ENCODE measurements at regions not wholly inside any gene's neighbourhood (a gene's known extent, or its start where the extent isn't known, plus 50 kb on each side); places are given as distances from the start of the nearest gene placed in this dataset.
"Not testable (repeated sequence)": the region's sequence is repeated elsewhere in the genome, so short reads cannot be mapped to it uniquely, and the experiment has no call there.

DNA sequence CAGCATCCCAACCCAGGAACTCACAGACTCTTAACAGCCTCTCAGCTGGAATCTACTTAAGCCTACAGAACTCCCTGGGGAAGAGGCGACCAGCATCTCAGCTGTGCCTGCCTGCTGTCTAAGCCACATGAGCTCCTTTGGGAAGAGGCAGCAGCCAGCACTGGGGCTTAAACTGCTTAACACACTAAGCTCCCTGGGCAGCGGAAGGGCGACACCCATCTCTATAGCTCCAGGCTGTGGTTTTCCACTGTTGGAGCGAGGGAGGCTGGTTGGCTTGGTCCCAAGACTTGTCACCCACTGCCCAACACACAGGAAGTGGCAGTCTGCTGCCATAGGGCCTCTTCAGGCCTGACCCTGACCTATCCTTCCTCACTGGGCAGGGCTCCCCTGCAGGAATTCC, 1544.1 kb upstream of the ADGRL3 start:
- Mint-ChIP-seq H3K36me3 (peaks cover 2% of the 10 kb centered on the region), H3K27me3 (ENCODE audit: low read depth) (no peaks in the 10 kb centered on the region), H3K27ac (no peak overlapping the region), H3K9me3 (peaks cover 62% of the 10 kb centered on the region), H3K4me1 (no peaks in the 10 kb centered on the region), H3K4me3 (no peak overlapping the region)
- no peak for DNase-seq (ENCODE audit: low spot score in 2 of 2, unreplicated experiment in 2 of 2)
- TF ChIP-seq, protein P1, sequence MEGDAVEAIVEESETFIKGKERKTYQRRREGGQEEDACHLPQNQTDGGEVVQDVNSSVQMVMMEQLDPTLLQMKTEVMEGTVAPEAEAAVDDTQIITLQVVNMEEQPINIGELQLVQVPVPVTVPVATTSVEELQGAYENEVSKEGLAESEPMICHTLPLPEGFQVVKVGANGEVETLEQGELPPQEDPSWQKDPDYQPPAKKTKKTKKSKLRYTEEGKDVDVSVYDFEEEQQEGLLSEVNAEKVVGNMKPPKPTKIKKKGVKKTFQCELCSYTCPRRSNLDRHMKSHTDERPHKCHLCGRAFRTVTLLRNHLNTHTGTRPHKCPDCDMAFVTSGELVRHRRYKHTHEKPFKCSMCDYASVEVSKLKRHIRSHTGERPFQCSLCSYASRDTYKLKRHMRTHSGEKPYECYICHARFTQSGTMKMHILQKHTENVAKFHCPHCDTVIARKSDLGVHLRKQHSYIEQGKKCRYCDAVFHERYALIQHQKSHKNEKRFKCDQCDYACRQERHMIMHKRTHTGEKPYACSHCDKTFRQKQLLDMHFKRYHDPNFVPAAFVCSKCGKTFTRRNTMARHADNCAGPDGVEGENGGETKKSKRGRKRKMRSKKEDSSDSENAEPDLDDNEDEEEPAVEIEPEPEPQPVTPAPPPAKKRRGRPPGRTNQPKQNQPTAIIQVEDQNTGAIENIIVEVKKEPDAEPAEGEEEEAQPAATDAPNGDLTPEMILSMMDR (IDR thresholded peaks at IDR 0.05; ENCODE audit: unreplicated experiment), result no peak

GRCh38 chr4:59664771-59665170, 1535.4 kb upstream of the ADGRL3 start:
- TF ChIP-seq, protein P1 (IDR thresholded peaks at IDR 0.05; ENCODE audit: unreplicated experiment), result no peak
- Mint-ChIP-seq H3K27me3 (ENCODE audit: low read depth) (no peaks in the 10 kb centered on the region), H3K4me3 (no peak overlapping the region), H3K9me3 (peaks cover 21% of the 10 kb centered on the region), H3K27ac (no peak overlapping the region), H3K4me1 (no peaks in the 10 kb centered on the region), H3K36me3 (peaks cover 2% of the 10 kb centered on the region)
- no peak for DNase-seq (ENCODE audit: low spot score in 2 of 2, unreplicated experiment in 2 of 2)

GRCh38 chr4:59666645-59667044, 1533.5 kb upstream of the ADGRL3 start:
- TF ChIP-seq, protein P1 (IDR thresholded peaks at IDR 0.05; ENCODE audit: unreplicated experiment), result no peak
- no peak for DNase-seq (ENCODE audit: low spot score in 2 of 2, unreplicated experiment in 2 of 2)
- peaks cover 4% of the 10 kb centered on the region for H3K9me3 Mint-ChIP-seq
- no peaks in the 10 kb centered on the region for H3K27me3 Mint-ChIP-seq (ENCODE audit: low read depth)
- no peak overlapping the region for H3K4me3 Mint-ChIP-seq
- H3K36me3 Mint-ChIP-seq, result peaks cover 2% of the 10 kb centered on the region
- no peak overlapping the region for H3K27ac Mint-ChIP-seq
- peaks cover 2% of the 10 kb centered on the region for H3K4me1 Mint-ChIP-seq

DNA sequence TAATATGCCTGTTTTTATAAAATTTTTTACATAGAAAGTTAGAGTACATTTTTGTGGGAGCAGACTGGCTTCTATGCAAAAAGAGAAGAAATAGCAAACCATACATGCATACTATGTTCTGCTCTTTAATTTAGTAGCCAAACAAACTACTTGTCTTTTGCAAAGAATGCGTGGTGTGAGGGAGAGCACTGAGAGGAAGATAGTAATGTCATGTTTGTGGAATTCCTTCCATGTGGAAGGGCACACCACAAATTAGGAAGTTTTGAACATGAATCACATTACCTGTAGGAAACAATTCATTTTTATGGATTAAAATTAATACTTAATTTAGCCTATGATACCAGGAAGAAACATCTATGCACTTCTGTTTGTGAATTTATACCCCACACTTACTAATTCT, 1529.1 kb upstream of the ADGRL3 start:
- TF ChIP-seq, protein P1 (IDR thresholded peaks at IDR 0.05; ENCODE audit: unreplicated experiment), result no peak
- Mint-ChIP-seq H3K36me3 (no peaks in the 10 kb centered on the region), H3K27ac (no peak overlapping the region), H3K9me3 (no peaks in the 10 kb centered on the region), H3K4me1 (peaks cover 2% of the 10 kb centered on the region), H3K27me3 (ENCODE audit: low read depth) (no peaks in the 10 kb centered on the region), H3K4me3 (no peak overlapping the region)
- no peak for DNase-seq (ENCODE audit: low spot score in 2 of 2, unreplicated experiment in 2 of 2)

DNA sequence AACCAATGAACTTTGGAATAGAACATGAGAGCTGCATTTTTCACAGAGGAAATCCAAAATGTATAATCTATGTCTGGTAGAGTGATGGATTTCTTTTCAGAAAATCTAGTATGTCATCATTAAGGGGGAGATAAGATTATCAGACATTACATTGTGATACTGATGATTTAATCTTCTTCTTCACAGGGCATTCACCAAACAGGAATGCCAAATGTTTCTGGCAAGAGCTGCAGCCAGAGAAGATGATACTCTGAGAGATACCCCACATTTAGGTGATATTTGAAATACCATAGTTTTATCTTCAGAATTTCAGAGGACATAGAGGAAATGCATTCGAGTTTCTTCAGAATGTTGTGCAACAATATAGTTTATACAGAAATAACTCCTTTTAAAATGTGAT, 1523.7 kb upstream of the ADGRL3 start:
- no peak overlapping the region for H3K27ac Mint-ChIP-seq

DNA sequence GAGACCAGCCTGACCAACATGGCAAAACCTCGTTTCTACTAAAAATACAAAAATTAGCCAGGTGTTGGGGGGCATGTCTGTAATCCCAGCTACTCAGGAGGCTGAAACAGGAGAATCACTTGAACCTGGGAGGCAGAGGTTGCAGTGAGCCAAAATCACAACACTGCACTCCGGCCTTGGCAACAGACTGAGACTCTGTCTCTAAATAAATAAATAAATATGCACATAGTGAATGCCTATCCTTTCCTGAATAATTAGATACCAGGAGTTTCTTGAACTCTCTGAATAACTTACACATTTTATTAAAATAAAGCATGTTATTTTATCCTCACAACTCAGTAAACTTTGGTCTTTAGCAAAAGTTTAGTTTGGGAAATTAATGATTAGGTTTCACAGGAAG, 1523.1 kb upstream of the ADGRL3 start:
- DNase-seq (ENCODE audit: low spot score in 2 of 2, unreplicated experiment in 2 of 2); H3K36me3 Mint-ChIP-seq; H3K4me1 Mint-ChIP-seq; H3K4me3 Mint-ChIP-seq; H3K27ac Mint-ChIP-seq; H3K27me3 Mint-ChIP-seq (ENCODE audit: low read depth): not testable (repeated sequence)
- peaks cover 18% of the 10 kb centered on the region for H3K9me3 Mint-ChIP-seq

More for the DNA sequence above, 1523.7 kb upstream of the ADGRL3 start:
- Mint-ChIP-seq H3K9me3 (peaks cover 18% of the 10 kb centered on the region), H3K27me3 (ENCODE audit: low read depth) (no peaks in the 10 kb centered on the region), H3K4me3 (no peak overlapping the region), H3K36me3 (no peaks in the 10 kb centered on the region), H3K4me1 (no peaks in the 10 kb centered on the region)
- TF ChIP-seq, protein P1 (IDR thresholded peaks at IDR 0.05; ENCODE audit: unreplicated experiment), result no peak
- no peak for DNase-seq (ENCODE audit: low spot score in 2 of 2, unreplicated experiment in 2 of 2)

All from mesothelial cell of epicardium (in vitro differentiated cells).